ENCODE measurements at regions not wholly inside any gene's neighbourhood (a gene's known extent, or its start where the extent isn't known, plus 50 kb on each side); places are given as distances from the start of the nearest gene placed in this dataset.

- TF ChIP-seq PRDM15 (CRISPR knock-in tag; IDR thresholded peaks at IDR 0.05): no peak
- TF ChIP-seq HCFC1 (IDR thresholded peaks at IDR 0.05; ENCODE audit: low read length): no peak
- TF ChIP-seq, protein P1, sequence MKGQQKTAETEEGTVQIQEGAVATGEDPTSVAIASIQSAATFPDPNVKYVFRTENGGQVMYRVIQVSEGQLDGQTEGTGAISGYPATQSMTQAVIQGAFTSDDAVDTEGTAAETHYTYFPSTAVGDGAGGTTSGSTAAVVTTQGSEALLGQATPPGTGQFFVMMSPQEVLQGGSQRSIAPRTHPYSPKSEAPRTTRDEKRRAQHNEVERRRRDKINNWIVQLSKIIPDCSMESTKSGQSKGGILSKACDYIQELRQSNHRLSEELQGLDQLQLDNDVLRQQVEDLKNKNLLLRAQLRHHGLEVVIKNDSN (IDR thresholded peaks at IDR 0.05; ENCODE audit: borderline replicate concordance, extremely low read length, insufficient read depth, low read depth, low read length): no peak
- TF ChIP-seq CREB1 (IDR thresholded peaks at IDR 0.05; ENCODE audit: low read depth): no peak
- TF ChIP-seq NR2F1 (conservative IDR thresholded peaks at IDR 0.05): no peak
- no peak for TF ChIP-seq SMAD1 (IDR thresholded peaks at IDR 0.05; ENCODE audit: low read depth, partially characterized antibody)
- TF ChIP-seq IRF4 (IDR thresholded peaks at IDR 0.05; ENCODE audit: low read depth, low read length): no peak
- peak; percentile 69 for TF ChIP-seq RAD21 (IDR thresholded peaks at IDR 0.05; ENCODE audit: insufficient read depth, low read depth, low read length)
- TF ChIP-seq ZBED1 (IDR thresholded peaks at IDR 0.05; ENCODE audit: borderline replicate concordance): no peak
- TF ChIP-seq BCL3 (IDR thresholded peaks at IDR 0.05; ENCODE audit: borderline replicate concordance, insufficient read depth, low read depth, low read length, poor library complexity, severe bottlenecking): no peak
- TF ChIP-seq, protein P2, sequence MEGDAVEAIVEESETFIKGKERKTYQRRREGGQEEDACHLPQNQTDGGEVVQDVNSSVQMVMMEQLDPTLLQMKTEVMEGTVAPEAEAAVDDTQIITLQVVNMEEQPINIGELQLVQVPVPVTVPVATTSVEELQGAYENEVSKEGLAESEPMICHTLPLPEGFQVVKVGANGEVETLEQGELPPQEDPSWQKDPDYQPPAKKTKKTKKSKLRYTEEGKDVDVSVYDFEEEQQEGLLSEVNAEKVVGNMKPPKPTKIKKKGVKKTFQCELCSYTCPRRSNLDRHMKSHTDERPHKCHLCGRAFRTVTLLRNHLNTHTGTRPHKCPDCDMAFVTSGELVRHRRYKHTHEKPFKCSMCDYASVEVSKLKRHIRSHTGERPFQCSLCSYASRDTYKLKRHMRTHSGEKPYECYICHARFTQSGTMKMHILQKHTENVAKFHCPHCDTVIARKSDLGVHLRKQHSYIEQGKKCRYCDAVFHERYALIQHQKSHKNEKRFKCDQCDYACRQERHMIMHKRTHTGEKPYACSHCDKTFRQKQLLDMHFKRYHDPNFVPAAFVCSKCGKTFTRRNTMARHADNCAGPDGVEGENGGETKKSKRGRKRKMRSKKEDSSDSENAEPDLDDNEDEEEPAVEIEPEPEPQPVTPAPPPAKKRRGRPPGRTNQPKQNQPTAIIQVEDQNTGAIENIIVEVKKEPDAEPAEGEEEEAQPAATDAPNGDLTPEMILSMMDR (IDR thresholded peaks at IDR 0.05 in 2 of 3, conservative IDR thresholded peaks at IDR 0.05 in 1 of 3; ENCODE audit: control insufficient read depth in 2 of 3, extremely low read depth in 1 of 3, insufficient read depth in 1 of 3, low read depth in 3 of 3, low read length in 3 of 3): peak; percentile 56 to 69 (median 65)
- TF ChIP-seq KDM1A (IDR thresholded peaks at IDR 0.05; ENCODE audit: borderline replicate concordance): no peak
- no peak for TF ChIP-seq SREBF2 (IDR thresholded peaks at IDR 0.05; ENCODE audit: low read length)
Observed at GRCh38 chr1:192445839-192446489, 129.2 kb downstream of the RGS21 start (continued).
